ENCODE measurements at regions not wholly inside any gene's neighbourhood (a gene's known extent, or its start where the extent isn't known, plus 50 kb on each side); places are given as distances from the start of the nearest gene placed in this dataset.

GRCh38 chr6:145490068-145490467 is 245.3 kb downstream of the EPM2A start:
- TF ChIP-seq, protein P1, sequence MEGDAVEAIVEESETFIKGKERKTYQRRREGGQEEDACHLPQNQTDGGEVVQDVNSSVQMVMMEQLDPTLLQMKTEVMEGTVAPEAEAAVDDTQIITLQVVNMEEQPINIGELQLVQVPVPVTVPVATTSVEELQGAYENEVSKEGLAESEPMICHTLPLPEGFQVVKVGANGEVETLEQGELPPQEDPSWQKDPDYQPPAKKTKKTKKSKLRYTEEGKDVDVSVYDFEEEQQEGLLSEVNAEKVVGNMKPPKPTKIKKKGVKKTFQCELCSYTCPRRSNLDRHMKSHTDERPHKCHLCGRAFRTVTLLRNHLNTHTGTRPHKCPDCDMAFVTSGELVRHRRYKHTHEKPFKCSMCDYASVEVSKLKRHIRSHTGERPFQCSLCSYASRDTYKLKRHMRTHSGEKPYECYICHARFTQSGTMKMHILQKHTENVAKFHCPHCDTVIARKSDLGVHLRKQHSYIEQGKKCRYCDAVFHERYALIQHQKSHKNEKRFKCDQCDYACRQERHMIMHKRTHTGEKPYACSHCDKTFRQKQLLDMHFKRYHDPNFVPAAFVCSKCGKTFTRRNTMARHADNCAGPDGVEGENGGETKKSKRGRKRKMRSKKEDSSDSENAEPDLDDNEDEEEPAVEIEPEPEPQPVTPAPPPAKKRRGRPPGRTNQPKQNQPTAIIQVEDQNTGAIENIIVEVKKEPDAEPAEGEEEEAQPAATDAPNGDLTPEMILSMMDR (conservative IDR thresholded peaks at IDR 0.05; ENCODE audit: low read depth, low read length) = no peak
- TF ChIP-seq EZH2 (IDR thresholded peaks at IDR 0.05; ENCODE audit: low read length, unreplicated experiment) = no peak
- no peak for TF ChIP-seq EZH2phosphoT487 (IDR thresholded peaks at IDR 0.05; ENCODE audit: borderline replicate concordance, low read length)

Measured in PC-3 (cell line).